HG03064 (cell line): ENCODE measurements at regions not wholly inside any gene's neighbourhood (a gene's known extent, or its start where the extent isn't known, plus 50 kb on each side); places are given as distances from the start of the nearest gene placed in this dataset.
A peak's percentile ranks its signal among the peaks of the same experiment; 100 is the strongest.
"Not testable (repeated sequence)": the region's sequence is repeated elsewhere in the genome, so short reads cannot be mapped to it uniquely, and the experiment has no call there.

Experiments
- ATAC-seq: cut with Tn5 transposase; IDR thresholded peaks from one replicate; pipeline ENCODE4 v1.9.1; 2021; ENCODE audit warnings: low read depth; ENCODE audit not compliant: unreplicated experiment

GRCh38 chr1:199546323-199546722 is 481.2 kb upstream of the NR5A2 start:
- ATAC-seq = peak; percentile 70

GRCh38 chr1:199549421-199549820 is 478.1 kb upstream of the NR5A2 start:
- no peak for ATAC-seq

GRCh38 chr1:199550199-199551065 is 477.1 kb upstream of the NR5A2 start:
- no peak for ATAC-seq

- ATAC-seq = no peak
These were observed 475.4 kb upstream of the NR5A2 start for GRCh38 chr1:199551967-199552565.

GRCh38 chr1:199553104-199553503 is 474.4 kb upstream of the NR5A2 start:
- ATAC-seq = no peak

- ATAC-seq = no peak
These were observed 466.2 kb upstream of the NR5A2 start for GRCh38 chr1:199561334-199561733.

- ATAC-seq = no peak
These were observed 454.5 kb upstream of the NR5A2 start for GRCh38 chr1:199573047-199573446.

GRCh38 chr1:199574950-199575349 is 452.6 kb upstream of the NR5A2 start:
- ATAC-seq = no peak

- no peak for ATAC-seq
These were observed 447.2 kb upstream of the NR5A2 start for GRCh38 chr1:199580300-199580699.

- ATAC-seq = no peak
These were observed 442.1 kb upstream of the NR5A2 start for GRCh38 chr1:199585392-199585791.

- ATAC-seq = peak; percentile 95
These were observed 436.8 kb upstream of the NR5A2 start for GRCh38 chr1:199590708-199591107.

- ATAC-seq = no peak
These were observed 436.0 kb upstream of the NR5A2 start for GRCh38 chr1:199591468-199591867.

- ATAC-seq = no peak
These were observed 434.0 kb upstream of the NR5A2 start for GRCh38 chr1:199593475-199593874.

GRCh38 chr1:199596448-199596847 is 431.1 kb upstream of the NR5A2 start:
- not testable (repeated sequence) for ATAC-seq

GRCh38 chr1:199597152-199597551 is 430.4 kb upstream of the NR5A2 start:
- ATAC-seq = no peak

GRCh38 chr1:199608414-199608813 is 419.1 kb upstream of the NR5A2 start:
- no peak for ATAC-seq

GRCh38 chr1:199612976-199613774 is 414.3 kb upstream of the NR5A2 start:
- ATAC-seq = no peak

- ATAC-seq = no peak
These were observed 410.6 kb upstream of the NR5A2 start for GRCh38 chr1:199616947-199617346.

- no peak for ATAC-seq
These were observed 408.3 kb upstream of the NR5A2 start for GRCh38 chr1:199619223-199619622.

- ATAC-seq = not testable (repeated sequence)
These were observed 401.3 kb upstream of the NR5A2 start for GRCh38 chr1:199626228-199626627.

GRCh38 chr1:199629624-199630023 is 397.9 kb upstream of the NR5A2 start:
- no peak for ATAC-seq
